ENCODE measurements at regions not wholly inside any gene's neighbourhood (a gene's known extent, or its start where the extent isn't known, plus 50 kb on each side); places are given as distances from the start of the nearest gene placed in this dataset.
"Not testable (repeated sequence)": the region's sequence is repeated elsewhere in the genome, so short reads cannot be mapped to it uniquely, and the experiment has no call there.

DNA sequence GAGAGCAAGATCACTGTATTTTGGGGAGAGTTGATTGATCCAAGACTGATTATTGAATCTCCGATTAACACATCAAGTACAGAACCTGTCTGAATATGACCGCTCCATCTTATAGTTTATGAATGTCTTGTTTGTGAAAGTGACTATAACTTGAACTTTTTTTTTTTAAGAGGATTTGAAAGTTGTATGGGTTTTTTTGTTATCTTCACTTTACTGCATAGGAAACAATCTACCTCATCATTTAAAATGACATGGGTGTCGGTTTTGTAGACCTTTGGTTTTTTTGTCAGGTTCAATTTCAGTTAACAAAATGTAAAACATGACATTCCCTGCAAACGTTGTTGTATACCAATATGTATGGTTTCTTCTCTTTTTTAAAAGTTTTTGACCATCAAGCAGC, 103.0 kb upstream of the NUDT6 start:
- no peak for DNase-seq (ENCODE audit: extremely low read depth, low read depth)

DNA sequence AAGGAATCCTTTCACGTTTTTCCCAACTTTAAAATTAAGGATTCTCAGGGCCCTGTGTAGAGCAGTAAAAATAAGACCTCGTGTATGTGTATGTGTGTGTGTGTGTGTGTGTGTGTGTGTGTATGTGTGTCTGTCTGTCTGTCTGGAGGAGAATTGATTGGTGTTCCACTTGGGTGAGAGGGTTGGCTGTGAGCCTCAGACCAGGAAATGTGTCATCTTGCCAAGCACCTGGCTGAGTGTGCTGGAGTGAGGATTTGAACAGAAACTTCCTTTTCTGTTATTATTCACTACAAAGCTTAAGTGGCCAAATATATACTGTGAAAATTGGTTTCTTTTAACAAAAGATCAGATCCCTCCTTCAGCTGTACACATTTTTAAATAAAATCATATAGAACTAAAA, 103.6 kb upstream of the NUDT6 start:
- DNase-seq (ENCODE audit: extremely low read depth, low read depth), result not testable (repeated sequence)

DNA sequence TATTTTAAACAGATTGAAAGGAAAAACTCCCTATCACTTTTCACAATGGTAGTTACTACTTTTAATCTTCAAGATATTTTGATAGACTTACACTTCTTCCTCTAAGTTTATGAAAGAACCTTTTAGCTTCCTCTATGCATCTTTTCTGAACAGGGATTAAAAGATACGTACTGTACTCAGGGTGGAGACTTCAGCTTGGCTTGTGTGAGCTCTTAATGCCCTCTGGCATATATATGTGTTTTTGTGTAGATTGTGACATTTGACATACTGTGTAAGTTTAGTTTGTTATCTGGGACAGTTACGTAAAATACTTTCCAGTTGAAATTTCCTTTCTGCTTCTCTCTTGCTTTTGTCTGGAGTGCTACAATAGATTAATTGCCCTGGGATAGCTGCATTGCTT, 109.3 kb upstream of the NUDT6 start:
- no peak for DNase-seq (ENCODE audit: extremely low read depth, low read depth)

DNA sequence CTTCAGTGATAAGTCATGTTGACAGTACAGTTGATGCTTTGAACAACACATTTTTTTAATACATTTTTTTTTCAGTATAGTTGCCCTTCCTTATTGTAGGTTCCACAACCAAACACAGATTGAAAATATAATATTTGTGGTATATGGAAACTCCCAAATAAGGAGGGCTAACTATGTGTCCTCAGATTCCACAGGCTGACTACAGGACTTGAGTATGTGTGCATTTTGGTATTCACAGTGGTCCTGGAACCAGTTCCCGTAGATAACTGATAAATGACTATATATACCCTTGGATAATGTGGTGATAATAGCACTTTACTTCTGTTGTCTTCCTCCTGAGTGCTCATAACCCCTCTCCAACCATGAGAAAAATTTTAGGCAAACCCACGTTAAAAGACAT, 111.6 kb upstream of the NUDT6 start:
- DNase-seq (ENCODE audit: extremely low read depth, low read depth), result no peak

DNA sequence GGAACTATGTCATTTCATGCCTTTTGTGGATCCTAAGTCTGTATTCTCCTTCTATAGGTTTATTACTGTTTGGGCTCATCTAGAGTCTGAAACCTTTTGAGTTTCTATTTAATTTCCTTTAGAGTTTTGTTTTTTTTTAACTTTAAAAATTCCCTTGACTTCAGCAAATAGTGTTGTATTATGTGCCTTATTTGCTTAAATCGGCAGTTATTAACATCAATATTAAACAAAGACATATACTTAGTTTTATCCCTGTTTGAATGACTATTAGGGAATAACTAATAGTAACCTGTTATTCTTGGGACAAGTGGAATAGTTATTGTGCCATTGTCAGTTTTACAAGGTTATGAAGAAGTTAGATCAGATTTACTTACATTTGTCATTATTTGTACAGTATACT, 112.8 kb upstream of the NUDT6 start:
- DNase-seq (ENCODE audit: extremely low read depth, low read depth), result no peak

DNA sequence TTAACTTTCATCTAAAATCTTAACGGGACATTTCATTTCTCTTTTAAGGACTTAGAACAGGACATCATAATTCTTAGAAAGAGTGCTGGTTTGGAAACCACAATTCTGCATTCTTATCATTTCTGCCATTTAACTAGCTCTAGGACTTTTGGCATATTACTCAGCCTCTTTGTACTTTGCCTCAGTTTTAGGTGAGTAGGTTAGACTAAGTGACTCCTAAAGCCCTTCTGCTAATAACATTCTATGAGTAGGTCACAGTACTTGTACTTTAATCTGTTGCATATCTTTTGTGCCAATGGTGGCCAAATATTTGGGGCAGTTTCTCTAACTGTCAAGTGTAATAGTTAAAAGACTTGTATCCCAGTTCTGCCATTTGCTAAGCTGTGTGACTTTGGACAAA, 115.4 kb upstream of the NUDT6 start:
- DNase-seq (ENCODE audit: extremely low read depth, low read depth), result no peak

DNA sequence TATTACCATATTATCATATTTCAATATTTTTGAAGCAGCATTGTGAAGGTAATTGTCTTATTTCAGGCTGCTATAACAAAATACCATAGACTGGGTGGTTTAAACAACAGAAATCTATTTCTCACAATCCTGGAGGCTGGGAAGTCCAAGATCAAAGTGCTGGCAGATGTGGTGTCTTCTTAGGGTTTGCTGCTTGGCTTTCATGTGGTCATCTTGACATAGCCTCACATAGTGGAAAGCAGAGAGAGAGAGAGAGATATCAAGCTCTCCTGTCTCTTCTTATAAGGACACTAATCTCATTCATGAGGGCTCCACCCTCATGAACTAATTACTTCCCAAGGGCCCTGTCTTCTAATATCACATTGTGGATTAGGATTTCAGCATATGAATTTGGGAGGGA, 119.7 kb upstream of the NUDT6 start:
- no peak for DNase-seq (ENCODE audit: extremely low read depth, low read depth)

DNA sequence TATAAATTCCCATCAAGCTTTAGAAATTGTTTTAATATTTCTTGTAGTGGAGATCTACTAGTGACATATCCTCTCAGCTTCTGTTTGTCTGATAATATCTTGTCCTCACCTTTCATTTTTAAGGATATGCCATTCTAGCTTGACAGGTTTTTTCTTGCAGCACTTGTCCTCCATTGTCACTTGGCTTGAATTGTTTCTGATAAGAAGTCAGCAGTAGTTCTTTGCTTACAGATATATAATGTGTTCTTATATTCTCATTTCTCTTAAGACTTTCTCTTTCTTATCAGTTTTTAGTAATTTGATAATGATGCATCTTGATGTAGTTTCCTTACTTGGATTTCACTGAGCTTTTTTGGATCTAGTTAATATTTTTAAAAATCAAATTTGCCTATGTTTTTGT, 120.6 kb upstream of the NUDT6 start:
- no peak for DNase-seq (ENCODE audit: extremely low read depth, low read depth)

DNA sequence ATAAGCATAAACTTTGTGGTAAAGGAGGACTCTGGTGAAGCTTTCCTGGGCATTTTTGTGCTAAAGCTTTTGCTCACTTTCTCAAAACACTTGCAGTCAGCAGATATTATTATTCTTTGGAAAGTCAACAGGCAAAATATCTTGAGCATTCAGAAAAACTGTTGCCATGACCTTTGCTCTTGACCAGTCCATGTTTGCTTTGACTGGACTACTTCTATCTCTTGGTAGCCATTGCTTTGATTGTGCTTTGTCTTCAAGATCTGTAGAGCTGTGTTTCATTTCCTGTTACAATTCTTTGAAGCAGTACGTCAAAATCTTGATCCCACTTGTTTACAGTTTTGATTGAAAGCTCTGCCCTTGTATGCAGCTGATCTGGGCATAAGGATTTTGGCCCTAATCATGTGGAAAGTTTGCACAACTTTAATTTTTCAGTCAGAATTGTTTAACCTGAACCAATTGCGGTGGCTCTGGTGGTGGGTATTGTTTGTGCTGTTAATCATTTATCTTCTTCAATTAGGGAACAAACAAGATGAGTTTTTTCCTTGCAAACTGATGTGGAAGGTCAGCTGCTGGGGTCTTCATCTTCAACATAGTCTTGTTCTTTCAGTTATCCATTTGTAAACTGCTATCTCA, 121.5 kb upstream of the NUDT6 start:
- no peak for DNase-seq (ENCODE audit: extremely low read depth, low read depth)

DNA sequence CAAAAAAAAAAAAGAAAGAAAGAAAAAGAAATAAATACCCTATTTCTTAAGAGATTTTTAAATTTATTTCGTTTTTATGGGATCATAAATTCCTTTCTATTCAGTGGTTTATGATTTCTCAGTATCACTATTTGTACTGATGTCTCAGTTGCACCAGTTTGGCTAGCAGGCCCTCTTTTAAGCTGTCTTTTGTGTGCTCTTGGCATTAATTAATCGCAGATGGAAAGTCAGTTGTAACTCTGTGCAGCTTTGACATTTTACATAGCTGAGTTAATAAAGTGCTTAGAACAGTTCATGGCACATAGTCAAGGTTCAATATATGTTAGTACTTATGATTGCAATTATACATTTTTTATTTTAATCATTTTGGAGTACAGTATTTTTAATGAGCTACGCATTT, 123.7 kb upstream of the NUDT6 start:
- no peak for DNase-seq (ENCODE audit: extremely low read depth, low read depth)

DNA sequence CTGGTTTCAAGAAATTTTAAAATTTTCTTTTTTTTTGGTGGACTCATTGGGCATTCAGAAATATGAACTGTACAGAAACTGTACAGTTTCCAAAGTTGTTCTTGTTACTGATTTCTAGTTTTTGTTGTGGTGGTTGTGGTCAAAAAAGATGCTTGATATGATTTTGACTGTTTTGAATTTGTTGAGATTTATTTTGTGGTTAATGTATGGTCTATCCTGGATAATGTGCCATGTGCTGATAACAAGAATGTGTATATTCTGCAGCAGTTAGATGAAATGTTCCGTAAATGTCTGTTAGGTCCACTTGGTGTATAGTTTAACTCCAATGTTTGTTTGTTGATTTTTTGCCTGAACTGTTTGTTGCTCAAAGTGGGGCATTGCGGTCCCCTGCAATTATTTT, 127.6 kb upstream of the NUDT6 start:
- no peak for DNase-seq (ENCODE audit: extremely low read depth, low read depth)

DNA sequence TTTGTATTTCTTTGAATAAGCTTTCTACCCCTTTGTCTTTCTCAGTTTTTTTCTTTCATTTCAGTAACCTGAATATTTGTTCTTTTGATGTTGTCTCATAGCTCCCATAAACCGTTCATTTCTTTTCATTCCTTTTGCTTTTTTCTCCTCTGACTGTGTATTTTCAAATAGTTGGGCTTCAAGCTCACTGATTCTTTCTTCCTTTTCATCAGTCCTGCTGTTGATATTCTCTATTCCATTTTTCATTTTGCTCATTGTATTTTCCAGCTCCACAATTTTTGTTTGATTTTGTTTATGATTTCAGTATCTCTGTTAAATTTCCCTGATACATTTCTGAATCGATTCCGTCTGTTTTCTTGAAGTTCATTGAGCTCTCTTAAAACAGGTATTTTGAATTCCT, 129.6 kb upstream of the NUDT6 start:
- no peak for DNase-seq (ENCODE audit: extremely low read depth, low read depth)

DNA sequence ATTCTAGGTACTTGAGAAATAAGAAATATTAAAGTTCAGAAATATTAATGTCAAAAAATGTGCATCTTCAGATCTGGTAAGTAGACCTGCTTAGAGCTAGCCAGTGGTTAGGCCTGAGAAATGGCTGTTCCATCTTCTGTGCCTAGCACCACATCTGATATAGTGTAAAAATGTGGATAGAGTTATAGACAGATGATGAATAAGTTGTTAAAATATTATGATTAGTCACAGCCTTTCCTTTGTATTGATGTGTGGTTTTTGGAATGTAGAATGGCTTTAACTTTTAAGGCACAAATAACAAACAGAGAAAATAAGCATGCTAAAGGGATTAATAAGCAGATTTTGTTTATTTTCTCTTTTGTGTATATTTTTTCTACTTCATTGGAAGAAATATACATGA, 133.5 kb upstream of the NUDT6 start:
- no peak for DNase-seq (ENCODE audit: extremely low read depth, low read depth)

DNA sequence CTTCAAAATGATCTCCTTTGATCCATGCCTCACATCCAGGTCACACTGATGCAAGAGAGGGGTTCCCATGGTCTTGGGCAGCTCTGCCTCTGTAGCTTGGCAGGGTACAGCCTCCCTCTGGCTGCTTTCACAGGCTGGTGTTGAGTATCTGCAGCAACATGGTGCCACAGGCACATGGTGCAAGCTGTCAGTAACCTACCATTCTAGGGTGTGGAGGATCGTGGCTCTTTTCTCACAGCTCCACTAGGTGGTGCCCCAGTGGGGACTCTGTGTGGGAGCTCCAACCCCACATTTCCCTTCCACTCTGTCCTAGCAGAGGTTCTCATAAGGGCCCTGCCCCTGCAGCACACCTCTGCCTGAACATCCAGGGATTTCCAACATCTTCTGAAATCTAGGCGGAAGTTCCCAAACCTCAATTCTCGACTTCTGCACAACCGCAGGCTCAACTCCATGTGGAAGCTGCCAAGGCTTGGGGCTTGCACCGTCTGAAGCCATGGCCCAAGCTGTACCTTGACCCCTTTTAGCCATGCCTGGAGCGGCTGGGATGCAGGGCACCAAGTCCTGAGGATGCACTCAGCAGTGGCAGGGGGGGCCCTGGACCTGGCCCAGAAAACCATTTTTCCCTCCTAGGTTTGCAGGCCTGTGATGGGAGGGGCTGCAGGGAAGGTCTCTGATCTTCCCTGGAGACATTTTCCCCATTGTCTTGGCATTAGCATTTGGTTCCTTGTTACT, 137.8 kb upstream of the NUDT6 start:
- no peak for DNase-seq (ENCODE audit: extremely low read depth, low read depth)

DNA sequence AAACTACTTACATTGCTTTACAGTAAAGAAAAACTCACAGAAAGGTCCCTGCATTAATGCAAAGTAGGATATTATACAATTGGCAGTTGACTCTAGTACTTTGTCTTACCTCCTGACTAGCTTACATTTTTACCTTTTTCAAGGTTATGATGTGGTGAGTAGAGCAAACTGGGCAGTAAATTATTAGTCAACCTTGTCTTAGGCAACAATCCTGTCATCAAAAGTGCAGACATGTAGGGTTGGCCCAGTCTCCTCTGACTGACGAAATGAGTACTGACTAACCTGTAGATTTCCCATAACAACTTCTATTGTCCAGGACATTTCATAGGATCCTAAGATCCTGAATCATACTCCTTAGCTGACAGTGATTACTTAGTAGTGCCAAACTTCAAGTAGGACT, 142.0 kb upstream of the NUDT6 start:
- no peak for DNase-seq (ENCODE audit: extremely low read depth, low read depth)

DNA sequence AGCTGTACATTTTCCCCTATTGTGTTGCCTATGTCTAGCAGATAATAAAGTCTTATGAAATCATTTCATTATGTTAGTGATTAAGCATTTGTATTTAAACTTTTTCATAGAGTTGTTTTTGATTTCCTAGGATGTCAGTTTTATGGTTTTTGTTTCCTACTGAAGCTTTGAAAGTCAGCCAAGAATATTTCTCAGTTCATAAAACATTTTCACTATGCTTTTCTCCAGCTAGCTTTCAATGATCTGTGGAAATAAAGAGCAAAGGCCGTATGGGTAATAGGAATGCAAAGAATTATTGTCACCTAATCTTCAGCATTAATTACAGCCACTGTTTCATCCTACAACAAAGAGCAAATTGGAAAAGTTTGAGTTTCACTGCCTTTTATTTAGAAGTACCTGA, 145.7 kb upstream of the NUDT6 start:
- no peak for DNase-seq (ENCODE audit: extremely low read depth, low read depth)

DNA sequence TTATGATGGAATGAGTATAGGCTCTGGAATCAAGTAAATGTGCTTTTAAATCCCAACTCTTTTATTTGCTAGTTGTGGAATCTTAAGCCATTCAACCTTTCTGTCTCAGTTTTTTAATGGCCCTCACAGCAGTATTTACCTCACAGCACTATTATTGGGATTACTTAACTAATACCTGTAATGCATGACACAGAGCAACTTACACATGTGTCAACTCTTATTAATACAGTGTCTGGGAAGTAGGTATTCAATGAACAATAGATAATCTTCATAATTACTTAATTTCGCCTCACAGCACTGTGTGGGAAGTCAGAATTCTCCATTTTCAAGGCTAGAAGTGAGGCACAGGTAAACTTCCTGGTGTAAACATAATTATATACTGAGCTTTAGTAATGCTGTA, 149.7 kb upstream of the NUDT6 start:
- DNase-seq (ENCODE audit: extremely low read depth, low read depth), result no peak

DNA sequence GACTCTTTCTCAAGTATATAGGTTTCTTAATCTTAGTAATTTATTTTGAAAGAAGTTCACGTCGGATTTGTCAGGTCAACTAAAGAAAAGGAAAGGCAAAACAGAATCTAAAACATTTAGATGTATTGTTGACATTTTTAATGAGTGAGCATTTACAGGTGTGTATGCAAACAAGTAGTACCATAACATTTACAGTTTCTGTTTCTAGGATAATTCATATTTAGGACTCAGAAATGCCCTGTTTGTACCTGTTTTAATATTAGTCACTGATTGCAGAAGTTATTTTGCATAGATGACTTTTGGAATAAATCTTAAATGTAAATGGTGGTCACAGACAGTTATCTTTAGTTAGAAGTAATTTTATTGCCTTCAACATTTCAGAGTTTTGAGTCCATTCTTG, 151.3 kb upstream of the NUDT6 start:
- no peak for DNase-seq (ENCODE audit: extremely low read depth, low read depth)

DNA sequence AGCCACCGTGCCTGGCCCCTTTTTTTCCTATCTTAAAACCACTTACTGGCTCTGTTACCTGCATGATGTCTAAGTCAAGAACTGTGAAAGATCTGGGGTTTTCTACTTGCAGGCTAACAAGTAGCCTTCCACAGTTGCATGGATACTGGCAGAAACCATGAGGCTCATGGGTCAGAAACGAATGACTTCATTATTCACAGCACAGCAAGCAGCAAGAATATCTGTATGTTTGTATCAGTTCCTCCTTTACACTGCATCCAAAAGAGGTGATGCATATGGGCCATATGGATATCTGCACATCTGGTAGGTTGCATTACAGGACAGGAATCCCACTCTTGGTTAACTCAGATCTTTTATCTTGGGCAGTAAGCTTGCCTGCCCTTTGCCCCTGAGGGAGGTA, 154.9 kb upstream of the NUDT6 start:
- no peak for DNase-seq (ENCODE audit: extremely low read depth, low read depth)

DNA sequence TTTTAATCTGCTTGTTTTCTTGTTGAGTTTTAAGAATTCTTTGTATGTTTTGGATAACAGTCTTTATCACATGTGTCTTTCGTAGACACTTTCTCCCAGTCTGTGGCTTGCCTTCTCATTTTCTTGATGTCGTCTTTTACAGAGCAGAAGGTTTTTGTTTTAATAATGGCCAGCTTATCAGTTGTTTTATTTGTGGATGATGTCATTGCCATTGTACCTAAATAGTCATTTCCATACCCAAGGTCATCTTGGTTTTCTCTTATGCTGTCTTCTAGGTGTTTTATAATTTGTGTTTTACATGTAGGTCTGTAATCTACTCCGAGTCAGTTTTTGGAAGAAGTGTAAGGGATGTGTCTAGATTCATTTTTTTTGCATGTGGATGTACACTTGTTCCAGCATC, 159.6 kb upstream of the NUDT6 start:
- DNase-seq (ENCODE audit: extremely low read depth, low read depth), result no peak

DNA sequence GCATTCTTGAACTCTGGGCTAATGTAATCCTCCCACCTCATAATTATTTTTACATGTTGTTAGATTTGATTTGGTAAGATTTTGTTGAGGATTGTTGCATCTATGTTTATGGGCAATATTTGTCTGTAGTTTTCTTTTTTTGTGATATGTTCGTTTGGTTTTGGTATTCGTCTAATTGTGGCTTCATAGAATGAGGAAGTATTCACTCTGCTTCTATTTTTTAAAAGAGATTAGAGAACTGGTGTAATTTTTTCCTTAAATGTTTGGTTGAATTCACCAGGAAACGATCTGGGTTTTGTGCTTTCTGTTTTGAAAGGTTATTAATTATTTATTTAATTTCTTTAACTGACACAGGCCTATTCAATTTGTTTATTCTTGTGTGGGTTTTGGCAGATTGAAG, 161.2 kb upstream of the NUDT6 start:
- DNase-seq (ENCODE audit: extremely low read depth, low read depth), result no peak

DNA sequence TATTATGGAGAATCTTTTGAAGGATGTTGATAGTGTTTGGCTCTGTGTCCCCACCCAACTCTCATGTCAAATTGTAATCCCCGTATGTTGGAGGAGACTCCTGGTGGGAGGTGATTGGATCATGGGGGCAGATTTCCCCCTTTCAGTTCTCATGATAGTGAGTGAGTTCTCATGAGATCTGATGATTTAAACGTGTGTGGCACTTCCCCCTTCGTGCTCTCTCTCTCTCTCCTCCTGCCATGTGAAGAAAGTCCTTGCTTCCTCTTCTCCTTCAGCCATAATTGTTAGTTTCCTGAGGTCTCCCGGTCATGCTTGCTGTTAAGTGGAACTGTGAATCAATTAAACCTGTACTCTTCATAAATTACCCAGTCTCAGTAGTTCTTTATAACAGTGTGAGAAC, 166.1 kb upstream of the NUDT6 start:
- DNase-seq (ENCODE audit: extremely low read depth, low read depth), result no peak

DNA sequence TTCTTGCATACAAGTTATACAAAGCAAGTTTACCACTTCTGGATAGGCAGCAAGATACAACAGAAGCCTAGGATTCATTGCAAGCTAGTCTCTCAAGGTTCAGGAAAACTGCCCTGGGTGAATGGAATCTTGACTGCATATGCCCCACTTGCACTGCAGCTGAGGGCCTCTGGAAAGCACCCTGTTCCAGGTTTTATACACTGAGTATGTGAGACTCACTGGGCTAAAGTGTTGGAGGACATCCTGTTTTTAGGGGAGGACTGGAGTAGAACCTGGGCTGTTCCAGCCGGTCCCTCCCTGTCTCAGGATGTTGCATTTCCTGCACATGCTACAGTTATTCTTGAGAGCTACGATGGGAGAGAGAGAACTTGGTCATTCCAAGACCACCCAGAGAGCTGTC, 168.5 kb upstream of the NUDT6 start:
- DNase-seq (ENCODE audit: extremely low read depth, low read depth), result no peak
